HG03025 (cell line): ENCODE measurements at regions not wholly inside any gene's neighbourhood (a gene's known extent, or its start where the extent isn't known, plus 50 kb on each side); places are given as distances from the start of the nearest gene placed in this dataset.

Experiments
- ATAC-seq: cut with Tn5 transposase; IDR thresholded peaks from one replicate; pipeline ENCODE4 v1.9.1; 2021; ENCODE audit warnings: mild to moderate bottlenecking, moderate library complexity; ENCODE audit not compliant: unreplicated experiment, low FRiP score

DNA sequence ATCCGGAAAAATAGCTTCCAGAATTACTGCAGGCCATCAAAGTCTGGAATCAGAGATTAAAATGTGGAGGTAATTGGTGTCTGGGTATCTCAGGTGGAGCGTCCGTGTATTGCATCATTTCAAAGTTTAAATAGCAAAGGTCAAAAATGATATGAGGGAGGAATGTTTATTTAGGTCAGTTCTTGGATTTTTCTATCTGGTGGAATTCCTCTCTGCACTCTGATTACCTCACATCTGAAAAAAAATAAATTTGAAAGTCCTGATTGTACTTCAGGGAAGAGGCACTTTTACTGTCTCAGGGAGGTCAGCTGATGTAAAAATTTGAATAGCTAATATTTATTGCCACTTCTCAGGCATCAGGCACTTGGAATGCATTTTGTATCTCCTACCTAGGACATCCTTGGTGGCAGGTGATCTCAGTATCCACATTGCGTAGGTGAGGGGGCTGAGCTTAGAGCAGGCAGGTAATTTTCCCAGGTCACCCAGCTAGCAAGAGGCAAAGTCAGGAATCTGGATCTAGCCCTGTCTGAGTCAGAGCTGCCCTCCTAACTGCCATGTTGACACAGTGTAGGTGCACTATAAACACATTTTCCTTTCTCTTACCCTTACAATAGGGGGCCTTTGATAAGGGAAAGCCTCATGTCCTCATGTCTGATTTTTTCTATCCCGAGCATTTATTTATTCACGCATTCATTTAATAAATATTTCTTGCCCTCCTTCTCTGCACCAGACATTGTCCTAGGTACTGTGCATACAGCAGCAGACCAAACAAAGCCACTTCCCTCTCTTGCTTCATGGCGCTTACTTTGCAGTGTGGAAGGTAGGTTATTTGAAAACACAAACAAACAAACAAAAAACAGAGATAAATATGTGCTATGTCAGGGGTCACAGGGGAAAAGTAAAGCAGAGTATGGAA, 454.3 kb downstream of the HAPSTR1 start:
- no peak for ATAC-seq

DNA sequence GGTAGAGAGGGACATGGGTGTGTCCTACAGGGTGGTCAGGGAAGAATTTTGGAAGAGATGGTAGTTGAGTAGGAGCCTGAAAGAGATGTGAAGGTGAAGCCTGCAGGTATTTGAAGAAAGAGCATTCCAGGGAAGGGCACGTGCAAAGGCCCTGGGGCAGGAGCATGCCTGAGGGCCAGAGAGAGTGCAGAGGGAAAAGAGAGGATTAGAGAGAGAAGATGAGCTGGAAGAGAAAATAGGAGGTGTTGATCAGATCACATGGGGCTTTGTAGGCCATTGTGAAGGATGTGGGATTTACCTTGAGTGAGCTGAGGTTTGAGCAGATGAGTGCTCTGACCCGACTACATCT, 455.0 kb downstream of the HAPSTR1 start:
- ATAC-seq: no peak

DNA sequence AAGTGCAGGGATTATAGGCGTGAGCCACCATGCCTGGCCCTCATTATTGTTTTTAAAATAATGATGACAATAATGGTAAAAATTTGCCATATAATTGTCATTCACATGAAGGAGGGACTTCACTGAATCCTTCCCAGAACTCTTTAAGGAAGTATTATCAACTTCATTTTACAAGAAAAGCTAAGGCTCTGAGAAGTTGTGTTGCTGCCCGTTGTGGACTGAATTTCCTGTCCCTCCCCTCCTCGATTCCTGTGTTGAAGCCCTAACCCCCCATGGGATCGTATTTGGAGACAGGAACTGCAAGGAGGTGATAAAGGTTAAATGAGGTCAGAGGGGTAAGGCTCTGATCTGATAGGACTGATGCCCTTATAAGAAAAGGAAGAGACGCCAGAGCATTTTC, 458.0 kb downstream of the HAPSTR1 start:
- no peak for ATAC-seq

DNA sequence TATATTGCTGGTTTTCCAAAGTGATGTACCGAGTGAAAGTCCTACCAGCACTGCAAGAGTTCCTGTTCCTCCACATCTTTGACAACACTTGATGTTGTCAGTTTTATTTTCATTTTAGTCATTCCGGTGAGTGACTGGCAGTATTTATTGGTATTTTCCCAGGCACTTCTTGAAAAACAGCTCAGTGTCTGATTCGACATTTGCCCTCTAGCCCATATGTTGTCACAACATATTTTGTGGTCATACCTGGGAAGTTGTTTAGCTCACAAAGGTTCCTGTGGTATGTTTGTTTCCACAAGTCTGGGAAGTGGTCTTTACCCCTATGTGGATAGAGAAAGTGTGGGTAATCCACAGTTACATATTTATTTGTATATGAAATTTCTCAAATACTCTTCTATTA, 463.6 kb downstream of the HAPSTR1 start:
- no peak for ATAC-seq

DNA sequence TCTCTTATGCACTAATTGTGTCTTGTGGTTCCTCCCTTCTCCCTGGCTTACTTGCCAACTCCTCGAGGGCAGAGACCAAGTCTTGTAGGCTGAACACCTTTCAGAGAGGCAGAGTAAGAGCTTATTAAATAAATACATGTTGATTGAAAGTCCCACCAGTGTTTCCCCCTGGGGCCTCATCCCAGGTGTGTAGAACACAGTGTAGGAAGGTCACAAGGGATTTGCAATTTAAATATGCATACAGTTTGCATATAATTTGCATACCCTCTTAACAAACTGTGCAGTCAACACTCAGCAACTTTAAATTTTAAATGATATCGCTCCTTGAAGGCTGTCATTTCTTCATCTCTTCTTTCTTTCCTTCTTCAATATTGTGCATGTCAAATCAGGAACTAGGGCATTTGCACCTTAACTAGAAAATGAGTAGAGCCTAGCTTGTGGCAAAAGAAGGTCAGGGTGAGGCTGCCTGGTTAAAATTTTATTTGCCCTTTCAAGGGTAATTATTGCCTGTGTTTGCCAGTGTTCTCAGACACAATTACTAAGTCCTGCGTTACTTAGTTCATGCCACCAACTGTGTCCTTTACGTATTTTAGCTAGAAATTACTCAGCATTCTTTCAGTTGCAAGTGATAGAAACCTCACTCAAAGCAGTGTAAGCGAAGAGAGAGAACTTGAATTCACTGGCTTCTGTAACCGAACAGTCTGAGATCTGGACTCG, 465.7 kb downstream of the HAPSTR1 start:
- ATAC-seq: no peak

DNA sequence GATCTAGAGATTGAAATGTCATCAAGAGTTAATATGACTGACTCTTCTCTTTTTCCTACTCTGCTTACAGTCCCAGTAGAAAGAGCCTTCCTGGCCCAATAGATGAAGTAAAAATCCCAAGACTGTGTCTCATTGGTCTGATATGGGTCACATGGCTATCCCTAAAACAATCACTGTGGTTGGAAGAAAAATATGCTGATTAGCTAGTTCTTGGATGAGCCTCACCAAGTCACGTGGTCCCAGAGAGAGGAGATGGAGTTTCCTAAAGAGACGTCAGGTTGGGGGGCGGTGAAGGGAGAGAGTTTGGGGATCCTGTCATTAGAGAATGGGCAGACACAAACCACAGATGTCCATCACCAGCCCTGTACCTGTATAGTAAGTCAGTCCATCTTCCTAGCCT, 466.3 kb downstream of the HAPSTR1 start:
- no peak for ATAC-seq

DNA sequence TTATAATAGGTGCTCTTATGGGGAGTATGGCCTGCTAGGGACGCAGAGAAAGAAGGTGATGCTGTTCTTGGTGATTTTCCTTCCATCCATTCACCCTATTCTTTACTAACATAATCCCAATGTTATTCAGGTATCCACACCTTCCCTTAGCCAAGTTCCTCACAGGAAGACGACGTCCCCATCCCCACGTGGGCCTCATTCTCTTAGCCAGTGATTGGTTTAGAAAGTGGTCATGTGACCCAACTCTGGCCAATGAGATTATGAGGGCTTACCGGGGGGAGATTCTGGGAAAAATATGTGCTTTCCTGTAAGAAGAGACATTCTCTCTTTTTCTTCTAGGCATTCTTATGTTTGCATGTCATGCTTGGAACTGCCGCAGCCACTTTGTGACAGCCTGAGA, 474.7 kb downstream of the HAPSTR1 start:
- no peak for ATAC-seq

DNA sequence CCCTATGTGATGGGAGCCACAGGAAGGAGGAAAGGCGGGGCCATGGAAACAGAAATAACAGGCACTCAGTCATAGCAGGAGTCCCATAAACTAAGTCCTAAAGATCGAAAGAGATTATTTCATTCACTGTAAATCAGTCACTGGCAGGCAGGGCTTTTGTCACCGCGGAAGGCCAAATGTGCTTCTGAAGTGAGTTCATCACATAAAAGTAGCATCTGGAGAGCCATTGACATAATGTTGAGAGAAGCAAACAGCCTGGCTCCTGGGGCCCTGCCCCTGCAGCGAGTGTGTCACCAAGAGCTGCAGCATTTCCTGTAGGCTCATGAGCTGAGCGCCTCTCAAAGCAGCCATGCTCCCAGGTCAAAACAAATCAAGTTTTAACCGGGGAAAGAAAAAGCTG, 476.2 kb downstream of the HAPSTR1 start:
- no peak for ATAC-seq

DNA sequence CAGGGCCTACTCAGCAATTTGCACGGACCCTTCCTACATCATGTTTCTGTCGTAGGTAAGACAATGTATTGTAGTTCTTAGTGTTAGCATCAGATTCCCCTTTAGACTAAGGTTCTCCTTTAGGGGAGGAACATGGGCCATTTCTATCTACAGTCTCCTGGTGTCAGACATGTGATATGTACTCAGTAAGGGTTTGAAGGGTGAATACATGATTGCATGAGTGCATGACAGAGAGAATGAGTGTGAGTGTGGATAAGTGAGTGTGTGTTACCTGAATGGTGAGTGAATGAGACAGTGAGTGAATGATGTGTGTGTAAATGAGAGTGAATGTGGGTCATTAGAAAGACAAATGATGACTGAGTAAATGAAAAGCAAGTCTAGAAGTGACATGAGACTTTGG, 476.8 kb downstream of the HAPSTR1 start:
- no peak for ATAC-seq

DNA sequence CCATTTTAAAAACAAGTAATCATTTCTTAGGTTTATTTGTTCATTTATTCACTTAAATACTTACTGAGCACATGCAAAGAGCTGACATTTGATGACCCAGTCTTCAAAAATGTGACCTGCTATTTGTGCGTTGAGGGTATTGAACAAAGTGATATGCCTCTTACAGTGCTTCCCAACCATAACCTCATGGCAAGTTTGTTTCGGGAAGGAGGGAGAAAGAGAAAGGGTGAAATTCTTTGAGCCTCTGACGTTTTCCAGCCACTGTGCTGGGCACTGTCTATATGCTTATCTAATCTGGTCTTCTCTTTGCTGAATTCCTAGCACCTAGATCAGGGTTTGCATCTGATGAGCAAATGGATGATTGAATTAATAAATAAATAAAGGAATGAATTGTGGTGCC, 479.1 kb downstream of the HAPSTR1 start:
- no peak for ATAC-seq

DNA sequence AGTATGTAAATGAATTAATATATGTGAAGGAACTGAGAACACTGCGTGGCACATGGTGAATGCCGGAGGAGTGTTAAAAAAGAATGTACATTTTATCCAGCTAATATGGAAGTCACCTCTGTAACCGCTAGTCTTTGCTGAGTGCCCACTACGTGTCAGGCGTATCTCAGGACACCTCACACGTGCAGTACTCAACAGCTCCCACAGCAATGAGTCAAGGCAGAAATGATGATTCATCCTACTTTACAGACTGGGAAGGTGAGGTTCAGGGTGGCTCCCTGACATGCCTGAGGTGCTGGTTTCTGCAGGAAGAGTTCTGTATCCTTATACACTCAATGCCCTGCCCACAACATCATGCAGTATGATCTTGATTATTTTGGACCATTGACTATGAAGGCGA, 487.0 kb downstream of the HAPSTR1 start:
- ATAC-seq: no peak

DNA sequence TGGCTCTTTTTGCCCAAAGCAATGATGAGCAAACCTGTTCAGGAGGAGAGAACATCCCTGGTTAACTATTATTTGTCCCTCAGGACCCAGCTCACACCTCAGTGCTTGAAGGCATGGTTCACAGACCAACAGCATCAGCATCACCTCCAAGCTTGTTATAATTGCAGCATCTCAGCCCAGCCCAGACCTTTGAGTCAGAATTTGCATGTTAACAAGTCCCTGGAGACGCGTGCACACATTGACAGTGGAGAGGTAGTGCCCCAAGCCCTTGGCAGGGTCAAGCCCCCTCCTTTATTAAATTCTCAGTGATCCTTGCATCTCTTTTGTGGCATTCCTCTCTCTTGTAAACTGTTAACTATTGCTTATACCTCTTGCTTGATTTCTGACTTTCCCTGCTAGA, 488.6 kb downstream of the HAPSTR1 start:
- ATAC-seq: no peak

DNA sequence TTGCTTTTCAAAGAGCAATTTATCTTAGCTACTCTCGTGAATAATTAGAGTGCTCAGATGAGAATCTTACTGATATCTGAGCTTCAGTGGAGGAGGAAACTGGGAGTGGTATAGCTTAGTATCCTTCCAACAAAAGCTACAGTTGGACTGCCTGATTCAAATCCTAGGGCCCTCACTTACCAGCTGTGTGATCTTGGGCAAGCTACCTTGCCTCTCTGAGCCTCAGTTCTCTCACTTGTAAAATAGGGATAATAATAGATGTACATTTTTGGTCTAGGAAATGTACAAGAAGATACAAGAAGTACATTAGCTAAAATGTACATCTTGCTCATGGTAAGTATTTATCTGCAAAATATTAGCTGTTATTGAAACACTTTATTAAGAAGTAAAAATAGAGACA, 502.0 kb downstream of the HAPSTR1 start:
- no peak for ATAC-seq

DNA sequence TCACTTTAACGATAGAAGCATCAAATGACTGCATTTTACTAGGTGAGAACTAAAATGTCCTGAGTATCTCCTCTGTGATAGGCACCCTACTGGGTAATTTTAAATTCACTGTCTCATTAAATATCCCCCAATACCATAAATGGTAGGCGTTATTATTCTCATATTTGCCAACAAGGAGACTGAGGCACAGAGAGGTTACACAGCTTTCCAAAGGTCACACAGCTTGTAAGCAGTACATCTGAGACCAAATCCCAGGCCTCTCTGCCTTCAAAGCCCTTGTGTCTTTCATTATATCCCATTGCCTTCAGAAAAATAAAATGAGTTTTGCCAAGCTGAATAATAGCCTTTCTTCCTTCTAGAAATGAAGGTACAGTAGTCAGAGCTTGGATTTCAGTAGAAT, 502.6 kb downstream of the HAPSTR1 start:
- ATAC-seq: no peak

DNA sequence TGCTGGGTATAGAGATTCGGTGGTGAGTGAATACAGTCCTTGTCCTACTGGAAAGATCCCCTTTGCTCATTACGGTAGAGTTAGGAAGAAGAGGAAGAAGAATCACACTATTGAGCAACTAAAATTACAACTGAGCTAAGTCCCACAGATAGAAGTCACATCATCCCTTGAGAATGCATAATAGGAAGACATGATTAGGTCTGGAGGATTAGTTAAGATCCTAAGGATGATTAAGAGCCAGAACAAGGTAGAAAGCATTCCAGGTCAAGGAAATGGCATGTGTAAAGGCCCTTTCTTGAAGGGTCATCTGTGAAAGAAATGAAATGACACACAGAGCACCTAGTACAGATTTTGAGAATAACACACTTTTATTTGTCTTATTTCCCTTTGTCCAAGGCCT, 503.5 kb downstream of the HAPSTR1 start:
- no peak for ATAC-seq

DNA sequence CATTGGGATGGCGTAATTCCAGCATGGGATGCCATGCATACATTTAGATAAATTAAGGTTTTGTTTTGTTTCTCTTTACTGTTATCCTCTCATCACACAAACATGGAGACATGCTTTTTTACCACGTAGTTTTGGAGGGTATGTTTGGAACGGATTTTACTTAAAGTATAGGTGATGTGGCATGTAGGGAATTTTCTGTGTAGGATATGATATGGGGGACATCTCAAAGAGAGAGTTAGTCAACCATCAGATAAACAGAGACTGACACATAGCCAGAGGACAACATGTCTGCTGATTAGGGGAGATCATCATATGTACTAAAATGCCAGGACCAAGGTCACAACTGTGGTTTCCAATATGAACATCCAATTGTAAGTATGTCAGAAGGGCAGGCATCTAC, 503.9 kb downstream of the HAPSTR1 start:
- no peak for ATAC-seq

DNA sequence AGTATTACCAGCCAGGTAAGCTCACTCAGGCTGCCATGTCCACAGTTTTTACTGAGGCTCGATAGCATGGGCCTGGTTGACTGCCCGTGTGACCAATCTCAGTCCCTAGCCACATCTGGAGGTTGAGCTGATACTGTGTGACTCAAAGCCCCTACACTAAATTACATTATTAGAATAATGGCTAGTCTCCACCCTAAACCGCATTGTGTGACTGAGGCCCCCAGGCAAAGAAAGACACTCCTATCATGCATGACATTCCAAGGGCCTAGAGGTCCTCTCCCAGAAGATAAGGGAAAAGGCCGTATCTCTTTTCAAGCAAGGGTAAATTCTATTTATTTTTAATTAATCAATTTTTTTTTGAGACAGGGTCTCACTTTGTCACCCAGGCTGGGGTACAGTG, 505.3 kb downstream of the HAPSTR1 start:
- ATAC-seq: no peak

DNA sequence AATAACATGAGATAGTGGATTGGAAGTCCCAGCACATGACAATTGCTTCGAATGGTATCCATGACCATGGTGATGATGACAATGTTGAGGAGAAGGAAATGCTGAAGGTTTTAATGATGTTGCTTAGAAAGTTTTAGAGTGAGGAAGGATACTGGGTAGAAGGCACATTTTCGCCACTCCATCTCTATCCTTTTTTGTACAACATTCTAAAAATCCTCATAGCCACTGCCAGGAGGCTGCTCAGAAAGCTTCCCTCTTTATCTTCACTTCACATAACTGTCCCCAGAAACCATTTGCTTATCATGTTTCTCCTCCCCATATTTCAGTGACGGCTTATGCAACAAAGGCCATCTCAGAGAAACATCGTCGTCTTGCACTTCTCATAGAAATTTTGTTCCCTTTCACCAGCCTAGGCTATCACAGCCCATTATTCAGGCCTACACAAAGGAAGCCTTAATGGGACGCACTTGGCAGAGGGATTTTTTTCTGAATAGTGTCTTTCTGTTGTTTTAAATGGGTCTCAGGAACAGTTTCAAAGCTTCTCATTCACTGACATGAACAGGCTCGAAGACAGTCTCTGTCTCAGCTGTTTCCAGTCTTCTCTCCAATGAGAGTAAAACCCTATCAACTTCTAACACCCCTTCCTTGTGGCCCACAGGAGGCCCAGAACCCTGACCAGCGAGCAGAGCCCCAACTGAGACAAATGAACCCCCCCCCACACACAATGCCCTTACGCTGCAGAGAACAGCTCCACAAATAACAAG, 506.7 kb downstream of the HAPSTR1 start:
- no peak for ATAC-seq

DNA sequence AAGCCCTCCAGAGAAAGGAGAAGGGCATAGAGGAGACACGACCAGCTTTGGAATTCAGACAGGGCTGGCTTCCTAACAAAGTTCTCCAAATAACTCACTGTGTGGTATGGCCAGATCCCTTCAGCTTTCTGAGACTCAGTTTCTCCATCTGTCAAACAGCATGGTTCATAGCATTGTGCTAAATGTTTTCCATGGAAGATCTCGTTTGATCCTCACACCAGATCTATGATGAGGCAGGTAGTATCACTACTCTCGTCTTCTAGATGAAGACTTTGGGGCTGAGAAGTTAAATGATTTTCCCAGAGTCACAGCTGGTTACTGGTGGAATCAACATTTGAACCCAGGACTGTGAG, 507.3 kb downstream of the HAPSTR1 start:
- ATAC-seq: no peak

DNA sequence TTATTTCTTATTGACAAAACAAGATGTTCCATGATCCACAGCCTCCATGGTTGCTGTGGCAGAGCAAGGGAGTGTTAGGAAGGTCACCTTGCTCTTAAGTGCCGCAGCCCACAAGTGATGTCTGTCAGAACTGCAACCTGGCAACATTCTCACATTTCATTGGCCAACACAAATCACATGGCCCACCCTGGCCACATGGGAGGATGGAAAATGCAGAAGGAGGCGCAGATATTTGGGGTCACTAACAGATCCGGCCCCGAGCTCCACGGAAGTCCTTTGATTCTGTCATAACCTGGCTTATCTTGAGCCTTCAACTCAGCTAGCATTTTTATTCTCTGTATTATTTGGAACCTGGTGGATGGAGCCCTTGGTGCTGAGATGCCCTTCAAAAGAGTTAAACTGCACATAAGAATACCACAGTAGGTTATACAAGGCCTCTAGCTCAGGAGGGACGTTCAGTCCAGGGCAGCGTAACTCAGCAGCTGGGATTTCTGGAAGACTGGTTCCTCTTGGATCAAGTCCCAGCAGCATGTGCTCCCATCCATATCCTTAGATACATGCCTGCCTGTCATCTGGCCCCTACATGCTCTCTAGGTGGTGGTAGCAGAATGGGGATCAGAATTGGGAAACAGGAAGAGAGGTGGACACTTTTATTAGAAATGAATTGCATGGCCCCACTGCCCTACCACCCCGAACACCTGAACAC, 508.1 kb downstream of the HAPSTR1 start:
- ATAC-seq: no peak

DNA sequence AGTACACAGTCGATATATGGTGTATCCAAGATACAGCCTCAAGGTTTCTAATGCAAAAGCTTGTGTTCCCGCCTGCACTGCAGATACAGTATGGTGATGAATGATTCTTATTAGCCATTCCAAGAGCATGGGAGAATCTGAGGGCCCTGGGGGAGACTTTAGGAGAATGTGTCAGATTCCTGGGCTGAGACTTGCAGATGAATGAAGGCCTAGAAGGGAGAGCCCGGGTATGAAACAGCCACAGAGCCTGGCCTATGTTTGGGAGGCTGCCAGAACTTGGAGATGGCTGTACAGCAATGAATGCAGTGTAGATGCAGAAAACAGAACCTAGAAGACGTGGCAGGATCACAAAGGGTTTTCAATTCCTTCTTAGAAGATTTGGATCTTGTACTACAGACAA, 510.7 kb downstream of the HAPSTR1 start:
- ATAC-seq: no peak
